PC-3 (cell line): ENCODE measurements at regions not wholly inside any gene's neighbourhood (a gene's known extent, or its start where the extent isn't known, plus 50 kb on each side); places are given as distances from the start of the nearest gene placed in this dataset.

ENCODE experiments used
- CTCF ChIP-seq: fragments of 300-600 bp; sonication (generic); conservative IDR thresholded peaks from 2 replicates; pipeline ENCODE4 v1.5.1; 2017; ENCODE audit warnings: antibody characterized with exemption, low read depth, mild to moderate bottlenecking, low read length
- EZH2 ChIP-seq: fragments of 300-600 bp; sonication (generic); IDR thresholded peaks from one replicate; pipeline ENCODE4 v1.6.1; 2017; ENCODE audit warnings: antibody characterized with exemption, mild to moderate bottlenecking, low read length; ENCODE audit not compliant: unreplicated experiment

GRCh38 chr3:30341079-30341478 is 265.3 kb upstream of the TGFBR2 start:
- TF ChIP-seq EZH2 (no peak), CTCF (no peak)
